ENCODE measurements at regions not wholly inside any gene's neighbourhood (a gene's known extent, or its start where the extent isn't known, plus 50 kb on each side); places are given as distances from the start of the nearest gene placed in this dataset.
"Not testable (repeated sequence)": the region's sequence is repeated elsewhere in the genome, so short reads cannot be mapped to it uniquely, and the experiment has no call there.

DNA sequence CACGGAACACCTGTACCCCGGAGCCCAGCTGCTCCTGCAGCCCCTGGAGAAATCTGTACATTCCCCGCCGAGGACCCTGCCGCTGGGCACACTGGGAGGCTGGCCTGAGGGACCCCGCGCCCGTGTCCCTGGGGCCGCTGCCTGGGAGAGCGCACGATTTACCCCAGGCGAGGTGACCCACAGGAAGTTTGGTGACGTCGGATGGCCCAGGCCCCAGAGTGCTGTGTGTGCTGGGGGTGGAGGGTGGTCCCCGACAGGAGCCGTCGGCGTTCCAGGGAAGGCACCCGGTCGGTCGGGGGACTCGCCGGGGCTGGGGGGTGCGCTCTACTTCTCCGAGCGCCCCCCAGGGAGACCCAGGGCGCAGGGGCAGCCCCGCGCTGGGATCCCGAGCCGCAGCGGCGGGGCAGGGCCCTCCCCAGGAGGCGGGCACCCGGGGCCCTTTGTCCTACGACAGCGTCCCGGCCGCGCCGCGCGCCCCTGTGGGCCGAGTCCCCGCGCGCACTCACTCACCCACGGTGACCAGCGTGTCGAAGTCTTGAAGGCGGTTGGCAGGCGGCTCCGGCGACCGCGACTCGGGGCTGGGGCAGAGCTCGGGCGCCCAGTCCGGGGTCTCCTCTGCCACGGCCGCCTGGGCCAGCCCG is 167.9 kb upstream of the PRKX start:
- H3K4me2 ChIP-seq (ENCODE audit: low read length); H3K27ac ChIP-seq (ENCODE audit: low read depth, low read length); H3K9me2 ChIP-seq (replicated peaks; ENCODE audit: control insufficient read depth, low read length); H3K4me1 ChIP-seq (ENCODE audit: control insufficient read depth, low read length); H3K36me3 ChIP-seq (ENCODE audit: control insufficient read depth, low read length); H3K4me3 ChIP-seq (ENCODE audit: low read length); H3F3A ChIP-seq (ENCODE audit: control insufficient read depth, insufficient read depth); H3K79me2 ChIP-seq (ENCODE audit: control insufficient read depth, low read length); H3K9me3 ChIP-seq (ENCODE audit: control insufficient read depth, insufficient read depth, low read length); H3K27me3 ChIP-seq (ENCODE audit: control insufficient read depth, low read length); H4K20me1 ChIP-seq (ENCODE audit: control insufficient read depth, insufficient read depth, low read depth, low read length): not testable (repeated sequence)

GRCh38 chrX:3876393-3876792 is 162.9 kb upstream of the PRKX start:
- H3K4me3 ChIP-seq (ENCODE audit: low read length); H3K9me2 ChIP-seq (replicated peaks; ENCODE audit: control insufficient read depth, low read length); H3K4me1 ChIP-seq (ENCODE audit: control insufficient read depth, low read length); H3K79me2 ChIP-seq (ENCODE audit: control insufficient read depth, low read length); H3F3A ChIP-seq (ENCODE audit: control insufficient read depth, insufficient read depth); H3K36me3 ChIP-seq (ENCODE audit: control insufficient read depth, low read length); H3K27ac ChIP-seq (ENCODE audit: low read depth, low read length); H3K4me2 ChIP-seq (ENCODE audit: low read length); H3K27me3 ChIP-seq (ENCODE audit: control insufficient read depth, low read length); H4K20me1 ChIP-seq (ENCODE audit: control insufficient read depth, insufficient read depth, low read depth, low read length); H3K9me3 ChIP-seq (ENCODE audit: control insufficient read depth, insufficient read depth, low read length): not testable (repeated sequence)

DNA sequence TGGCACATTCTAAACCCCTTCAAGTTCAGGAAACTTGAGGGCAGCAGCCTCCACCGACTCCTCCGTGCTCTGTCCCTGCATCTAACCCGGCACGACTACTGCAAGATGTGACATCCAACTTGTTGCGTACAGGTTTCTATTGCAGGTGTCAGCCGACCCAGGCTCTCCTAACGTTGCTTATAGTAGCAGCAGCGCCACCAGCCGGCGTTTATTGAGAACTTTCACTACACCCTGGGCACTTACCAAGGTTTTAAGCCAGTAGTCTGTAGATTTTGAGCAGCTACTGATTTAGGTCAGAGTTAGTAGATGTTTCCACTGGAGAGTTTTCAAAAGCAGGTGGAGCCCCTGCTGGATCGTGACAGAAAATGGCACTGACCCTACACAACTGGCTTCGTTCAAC is 162.2 kb upstream of the PRKX start:
- not testable (repeated sequence) for H3K27me3 ChIP-seq (ENCODE audit: control insufficient read depth, low read length); H3K36me3 ChIP-seq (ENCODE audit: control insufficient read depth, low read length); H4K20me1 ChIP-seq (ENCODE audit: control insufficient read depth, insufficient read depth, low read depth, low read length); H3K9me3 ChIP-seq (ENCODE audit: control insufficient read depth, insufficient read depth, low read length); H3K27ac ChIP-seq (ENCODE audit: low read depth, low read length); H3K4me3 ChIP-seq (ENCODE audit: low read length); H3K4me2 ChIP-seq (ENCODE audit: low read length); H3F3A ChIP-seq (ENCODE audit: control insufficient read depth, insufficient read depth); H3K79me2 ChIP-seq (ENCODE audit: control insufficient read depth, low read length); H3K9me2 ChIP-seq (replicated peaks; ENCODE audit: control insufficient read depth, low read length); H3K4me1 ChIP-seq (ENCODE audit: control insufficient read depth, low read length)

DNA sequence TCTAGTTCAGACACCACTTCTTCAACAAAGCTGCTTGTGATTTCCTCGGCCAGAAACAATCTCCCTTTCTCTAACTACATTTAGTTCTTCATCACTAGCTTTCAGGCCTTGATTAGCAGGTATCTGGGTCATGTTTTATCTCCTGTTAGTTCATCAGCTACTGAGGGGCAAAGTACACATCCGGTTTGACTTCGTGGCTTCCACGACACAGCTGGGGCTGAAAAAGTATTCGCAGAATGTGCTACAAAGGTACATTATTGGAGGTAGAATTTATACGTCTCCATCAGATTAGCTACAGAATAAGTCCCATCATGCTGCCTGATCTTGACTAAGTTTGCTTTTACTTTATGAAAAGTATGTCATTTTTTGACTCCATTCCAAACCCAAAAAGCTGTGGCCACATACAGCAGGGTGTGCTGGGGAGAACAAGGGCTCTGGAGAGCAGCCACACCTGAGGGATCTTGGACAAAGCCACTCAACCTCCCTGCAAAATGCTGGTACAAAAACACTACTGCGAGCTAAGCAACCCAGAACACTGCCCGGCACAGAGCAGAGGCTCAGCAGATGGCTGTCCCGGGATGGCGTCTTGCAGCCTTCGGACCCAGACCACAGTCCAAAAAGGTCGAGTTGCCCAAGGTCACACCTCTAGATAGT is 158.9 kb upstream of the PRKX start:
- H3K4me3 ChIP-seq (ENCODE audit: low read length); H3K27me3 ChIP-seq (ENCODE audit: control insufficient read depth, low read length); H3K9me3 ChIP-seq (ENCODE audit: control insufficient read depth, insufficient read depth, low read length); H4K20me1 ChIP-seq (ENCODE audit: control insufficient read depth, insufficient read depth, low read depth, low read length); H3K4me1 ChIP-seq (ENCODE audit: control insufficient read depth, low read length); H3F3A ChIP-seq (ENCODE audit: control insufficient read depth, insufficient read depth); H3K4me2 ChIP-seq (ENCODE audit: low read length); H3K9me2 ChIP-seq (replicated peaks; ENCODE audit: control insufficient read depth, low read length); H3K79me2 ChIP-seq (ENCODE audit: control insufficient read depth, low read length); H3K27ac ChIP-seq (ENCODE audit: low read depth, low read length); H3K36me3 ChIP-seq (ENCODE audit: control insufficient read depth, low read length): not testable (repeated sequence)

DNA sequence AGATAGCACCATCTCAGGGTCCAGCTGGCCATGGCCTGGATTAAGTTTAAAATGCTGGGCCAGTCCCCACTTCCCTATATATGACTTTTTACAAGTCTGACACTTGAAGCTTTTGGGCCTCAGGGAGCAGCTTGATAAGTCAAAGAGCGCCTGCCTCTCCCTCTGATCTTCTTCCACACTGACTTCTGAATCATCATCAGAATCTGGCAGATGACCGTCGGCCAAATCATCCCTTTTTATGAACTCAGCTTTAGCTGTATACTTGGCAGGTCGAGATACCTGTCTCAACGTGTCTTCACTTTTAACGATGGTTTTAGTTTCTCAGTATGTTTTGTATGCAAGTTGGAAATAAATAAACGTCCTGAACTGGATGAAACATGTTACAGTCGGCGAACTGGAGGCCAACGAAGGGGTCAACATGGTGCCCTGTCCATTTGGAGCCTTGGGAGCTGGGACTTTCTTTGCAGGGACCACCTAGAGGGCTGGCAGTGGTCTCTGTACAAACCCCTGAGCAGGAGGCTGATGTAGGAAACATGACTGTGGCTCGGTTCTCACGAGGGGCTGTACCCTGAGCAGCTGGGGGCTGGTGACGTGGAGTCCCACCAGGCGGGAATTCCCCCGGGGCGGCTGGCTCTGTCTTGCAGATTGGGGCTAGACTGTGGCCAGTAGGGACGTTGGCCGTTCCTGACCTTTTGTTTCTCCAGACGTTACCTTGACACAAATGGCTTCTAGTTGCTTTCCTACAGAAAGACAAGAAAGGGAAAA is 153.8 kb upstream of the PRKX start:
- not testable (repeated sequence) for H3K27me3 ChIP-seq (ENCODE audit: control insufficient read depth, low read length); H3K9me2 ChIP-seq (replicated peaks; ENCODE audit: control insufficient read depth, low read length); H3K4me1 ChIP-seq (ENCODE audit: control insufficient read depth, low read length); H3K79me2 ChIP-seq (ENCODE audit: control insufficient read depth, low read length); H3K36me3 ChIP-seq (ENCODE audit: control insufficient read depth, low read length); H3K27ac ChIP-seq (ENCODE audit: low read depth, low read length); H3F3A ChIP-seq (ENCODE audit: control insufficient read depth, insufficient read depth); H3K4me3 ChIP-seq (ENCODE audit: low read length); H4K20me1 ChIP-seq (ENCODE audit: control insufficient read depth, insufficient read depth, low read depth, low read length); H3K9me3 ChIP-seq (ENCODE audit: control insufficient read depth, insufficient read depth, low read length); H3K4me2 ChIP-seq (ENCODE audit: low read length)

DNA sequence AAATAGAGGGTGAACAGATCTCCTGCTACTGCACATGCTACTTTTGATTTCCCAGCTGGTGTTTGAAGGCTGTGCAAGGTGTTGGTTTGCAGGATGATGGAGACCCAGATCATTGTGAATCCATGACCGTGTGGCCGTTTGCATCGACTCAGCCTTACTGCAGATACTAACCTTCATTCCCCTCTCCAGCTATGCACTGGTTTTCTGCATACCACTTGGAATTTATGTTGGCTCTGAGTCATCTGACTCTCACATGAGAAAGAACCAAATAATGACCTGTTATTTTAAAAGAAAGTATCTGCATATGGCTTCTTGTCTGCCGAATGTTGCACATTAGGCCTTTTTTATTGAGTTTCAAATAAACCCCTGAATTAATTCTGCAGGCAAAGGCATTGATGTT is 144.9 kb upstream of the PRKX start:
- H4K20me1 ChIP-seq (ENCODE audit: control insufficient read depth, insufficient read depth, low read depth, low read length); H3K36me3 ChIP-seq (ENCODE audit: control insufficient read depth, low read length); H3K79me2 ChIP-seq (ENCODE audit: control insufficient read depth, low read length); H3K4me3 ChIP-seq (ENCODE audit: low read length); H3K27ac ChIP-seq (ENCODE audit: low read depth, low read length); H3K27me3 ChIP-seq (ENCODE audit: control insufficient read depth, low read length); H3K4me1 ChIP-seq (ENCODE audit: control insufficient read depth, low read length); H3K4me2 ChIP-seq (ENCODE audit: low read length); H3F3A ChIP-seq (ENCODE audit: control insufficient read depth, insufficient read depth); H3K9me2 ChIP-seq (replicated peaks; ENCODE audit: control insufficient read depth, low read length); H3K9me3 ChIP-seq (ENCODE audit: control insufficient read depth, insufficient read depth, low read length): not testable (repeated sequence)

GRCh38 chrX:3843522-3844145 is 130.2 kb upstream of the PRKX start:
- H3K4me1 ChIP-seq (ENCODE audit: control insufficient read depth, low read length); H3F3A ChIP-seq (ENCODE audit: control insufficient read depth, insufficient read depth); H3K79me2 ChIP-seq (ENCODE audit: control insufficient read depth, low read length); H3K9me3 ChIP-seq (ENCODE audit: control insufficient read depth, insufficient read depth, low read length); H3K9me2 ChIP-seq (replicated peaks; ENCODE audit: control insufficient read depth, low read length); H3K27ac ChIP-seq (ENCODE audit: low read depth, low read length); H3K27me3 ChIP-seq (ENCODE audit: control insufficient read depth, low read length); H3K4me2 ChIP-seq (ENCODE audit: low read length); H4K20me1 ChIP-seq (ENCODE audit: control insufficient read depth, insufficient read depth, low read depth, low read length); H3K36me3 ChIP-seq (ENCODE audit: control insufficient read depth, low read length): not testable (repeated sequence)
- peak overlapping the region; percentile 67; the same call in 1 of the 2 replicates for H3K4me3 ChIP-seq (ENCODE audit: low read length)

All from DOHH2 (cell line).